PC-3 (cell line): ENCODE measurements at regions not wholly inside any gene's neighbourhood (a gene's known extent, or its start where the extent isn't known, plus 50 kb on each side); places are given as distances from the start of the nearest gene placed in this dataset.

Experiments used
- CTCF ChIP-seq: fragments of 300-600 bp; sonication (generic); conservative IDR thresholded peaks from 2 replicates; pipeline ENCODE4 v1.5.1; 2017; ENCODE audit warnings: antibody characterized with exemption, low read depth, mild to moderate bottlenecking, low read length
- EZH2 ChIP-seq: fragments of 300-600 bp; sonication (generic); IDR thresholded peaks from one replicate; pipeline ENCODE4 v1.6.1; 2017; ENCODE audit warnings: antibody characterized with exemption, mild to moderate bottlenecking, low read length; ENCODE audit not compliant: unreplicated experiment
- EZH2phosphoT487 ChIP-seq: fragments of 300-600 bp; sonication (generic); IDR thresholded peaks from 2 replicates; pipeline ENCODE4 v1.6.1; 2018; ENCODE audit warnings: mild to moderate bottlenecking, antibody characterized with exemption, low read length, borderline replicate concordance

- TF ChIP-seq CTCF, result no peak
- TF ChIP-seq EZH2, result no peak
- no peak for TF ChIP-seq EZH2phosphoT487
Observed at GRCh38 chr18:1797235-1797634, 774.1 kb downstream of the METTL4 start.
